GM21717 (cell line): ENCODE measurements at regions not wholly inside any gene's neighbourhood (a gene's known extent, or its start where the extent isn't known, plus 50 kb on each side); places are given as distances from the start of the nearest gene placed in this dataset.
"Not testable (repeated sequence)": the region's sequence is repeated elsewhere in the genome, so short reads cannot be mapped to it uniquely, and the experiment has no call there.

Experiments used
- ATAC-seq: cut with Tn5 transposase; IDR thresholded peaks from one replicate; pipeline ENCODE4 v1.9.1; 2021; ENCODE audit warnings: mild to moderate bottlenecking, moderate library complexity; ENCODE audit not compliant: unreplicated experiment

DNA sequence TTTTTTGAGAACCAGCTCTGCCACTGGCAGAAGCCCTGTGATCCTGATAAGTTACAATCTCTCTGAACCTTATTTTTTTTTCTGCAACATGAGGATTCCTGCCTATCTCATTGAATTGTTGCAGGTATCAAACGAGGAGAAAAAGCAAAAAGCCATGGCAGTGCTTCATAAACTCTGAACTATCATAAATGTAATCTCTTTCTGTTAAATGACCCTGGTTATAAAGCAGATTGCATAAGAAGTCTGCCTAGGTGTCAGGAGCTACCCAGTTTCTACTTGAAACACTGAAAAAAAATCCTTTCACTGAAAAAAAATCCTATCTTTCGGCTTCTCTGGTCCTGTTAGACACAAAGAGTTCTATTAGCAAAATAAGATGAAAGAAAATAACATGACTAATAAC lies 172.7 kb downstream of the FAM43A start:
- ATAC-seq, result no peak

DNA sequence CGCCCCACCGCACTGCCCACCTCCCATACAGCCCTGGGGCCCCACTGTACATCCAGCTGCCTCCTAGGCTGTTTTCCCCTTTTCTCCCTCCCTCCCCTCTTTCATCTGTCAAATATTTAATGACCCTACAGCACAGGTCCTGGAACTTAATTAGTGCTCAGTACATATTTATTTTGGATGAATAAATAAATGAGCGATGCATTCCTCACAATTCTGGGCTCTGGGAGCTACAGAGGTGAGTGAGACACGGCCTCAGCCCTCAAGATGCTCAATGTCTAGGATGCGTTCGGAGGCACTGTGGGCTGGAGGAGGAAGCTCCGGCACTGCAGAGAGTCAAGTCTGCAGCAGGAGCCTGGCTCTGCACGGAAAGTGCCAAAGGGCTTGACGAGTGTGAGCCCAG lies 175.0 kb downstream of the FAM43A start:
- no peak for ATAC-seq

DNA sequence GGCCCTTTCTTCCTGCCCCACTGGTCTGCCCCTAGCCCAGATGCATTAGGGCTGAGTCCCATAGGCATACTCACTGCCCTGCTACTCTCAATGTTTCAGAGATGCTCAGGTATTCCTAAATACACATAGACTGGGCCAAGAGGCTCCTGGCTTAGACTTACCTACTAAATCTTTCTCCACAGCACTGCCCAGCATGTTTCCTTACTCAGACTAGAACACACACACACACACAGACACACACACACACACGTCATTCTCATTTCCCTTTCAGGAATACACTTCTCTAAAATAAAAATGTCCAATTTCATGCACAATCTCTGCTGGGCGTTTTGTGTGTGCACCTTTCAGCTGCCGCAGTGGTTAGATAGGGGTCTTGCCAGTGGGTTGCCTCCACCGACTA lies 175.7 kb downstream of the FAM43A start:
- ATAC-seq, result no peak

DNA sequence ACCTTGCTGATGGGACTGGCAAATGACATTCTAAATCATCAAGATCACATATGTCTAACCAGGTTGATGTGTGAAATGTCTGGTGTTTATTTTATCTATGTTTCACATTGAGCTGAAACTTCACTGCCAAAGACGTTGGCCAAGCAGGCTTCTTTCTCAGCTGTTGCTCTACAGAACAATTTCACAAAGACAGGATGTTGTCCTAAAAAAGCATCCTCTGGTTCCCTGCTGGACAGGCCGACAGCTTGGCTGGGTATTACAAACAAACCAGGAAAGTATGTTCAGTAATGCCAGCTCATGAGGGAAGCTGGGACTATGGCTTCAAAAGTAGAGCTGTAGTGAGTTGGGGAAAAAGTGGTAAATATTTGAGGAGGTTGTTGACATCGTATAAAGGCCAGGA lies 179.4 kb downstream of the FAM43A start:
- ATAC-seq, result no peak

DNA sequence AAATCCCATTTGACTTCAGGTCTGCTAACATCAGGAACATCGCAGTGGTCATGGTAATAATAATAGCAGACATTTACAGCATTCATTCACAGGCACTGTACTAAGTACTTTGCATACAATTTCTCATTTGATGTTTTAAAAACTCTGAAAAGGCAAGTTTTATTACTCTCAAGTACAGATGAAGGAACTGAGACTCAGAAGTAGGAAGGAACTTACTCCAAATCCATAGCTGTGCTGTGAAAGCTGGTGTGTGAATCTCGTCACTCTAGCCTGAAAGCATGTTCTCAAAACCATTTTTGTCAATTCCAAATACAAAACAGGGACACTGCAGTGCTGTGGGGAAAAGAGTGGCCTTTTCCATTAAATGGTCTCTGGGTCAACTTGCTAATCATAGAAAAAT lies 179.9 kb downstream of the FAM43A start:
- ATAC-seq, result no peak

DNA sequence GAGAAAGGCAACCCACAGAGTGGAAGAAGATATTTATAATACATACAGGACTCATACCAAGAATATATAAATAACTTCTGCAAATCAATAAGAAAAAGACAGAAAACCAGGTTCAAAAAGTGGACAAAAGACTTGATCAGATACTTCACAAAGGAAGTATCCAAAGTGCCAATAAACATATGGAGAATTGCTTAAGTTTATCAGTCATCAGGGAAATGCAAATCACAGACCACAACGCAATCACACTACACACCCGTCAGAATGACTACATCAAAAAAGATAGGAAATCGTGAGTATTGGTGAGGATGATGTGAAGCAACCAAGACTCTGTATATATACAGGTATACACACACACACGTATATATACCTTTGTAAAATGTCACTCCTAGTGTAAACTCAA lies 180.6 kb downstream of the FAM43A start:
- ATAC-seq, result no peak

DNA sequence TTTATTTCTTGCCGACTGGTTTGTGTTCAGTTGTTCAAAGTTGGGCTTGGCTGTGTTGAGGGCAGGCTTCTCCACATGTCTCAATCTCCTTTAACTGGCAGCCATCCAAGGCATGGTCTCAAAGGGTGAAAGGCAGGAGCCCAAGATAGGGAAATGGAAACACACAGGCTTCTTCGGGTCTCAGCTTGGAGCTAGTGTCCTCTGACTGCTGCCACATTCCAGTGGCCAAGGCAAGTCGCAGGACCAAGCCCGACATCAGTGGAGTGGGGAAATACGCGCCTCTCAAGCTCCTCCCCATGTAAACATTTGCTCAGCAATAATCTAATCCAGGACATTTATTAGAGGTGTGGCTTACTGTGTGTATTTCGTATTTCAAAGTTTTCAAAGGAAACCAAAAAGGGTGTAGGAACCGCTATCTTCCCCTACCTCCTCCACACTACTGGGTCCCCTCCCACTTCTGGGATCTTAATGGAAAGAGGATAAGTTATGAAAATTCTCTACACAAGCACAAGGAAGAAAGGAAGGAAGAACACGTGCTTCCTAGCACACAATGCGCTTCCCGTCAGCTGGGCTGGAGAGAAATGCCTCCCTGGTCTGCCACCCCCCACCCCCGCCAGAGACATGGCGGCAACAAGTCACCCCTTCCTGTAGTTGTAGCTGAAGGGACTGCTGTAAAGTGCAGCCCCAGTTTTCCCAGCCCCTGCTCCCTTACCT lies 181.7 kb downstream of the FAM43A start:
- no peak for ATAC-seq

DNA sequence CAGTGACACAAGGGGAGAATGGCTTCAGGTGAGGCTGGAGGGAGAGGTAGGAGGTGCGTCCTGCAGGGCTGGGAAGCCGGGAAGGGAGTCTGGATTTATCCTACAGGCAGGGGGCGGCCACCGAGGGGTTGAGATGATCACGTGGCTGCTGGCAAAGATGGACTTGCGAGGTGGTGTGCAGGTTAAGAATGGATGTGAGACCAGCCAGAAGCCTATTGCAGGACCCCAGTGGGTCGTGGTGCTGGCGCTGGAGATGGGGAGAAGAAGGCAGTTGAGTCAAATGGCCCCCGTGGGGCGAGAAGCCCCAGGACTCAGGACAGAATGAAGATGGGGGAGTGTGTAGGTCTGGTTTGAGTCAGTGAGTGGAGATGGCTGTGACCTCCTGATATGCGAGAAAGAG lies 183.1 kb downstream of the FAM43A start:
- no peak for ATAC-seq

DNA sequence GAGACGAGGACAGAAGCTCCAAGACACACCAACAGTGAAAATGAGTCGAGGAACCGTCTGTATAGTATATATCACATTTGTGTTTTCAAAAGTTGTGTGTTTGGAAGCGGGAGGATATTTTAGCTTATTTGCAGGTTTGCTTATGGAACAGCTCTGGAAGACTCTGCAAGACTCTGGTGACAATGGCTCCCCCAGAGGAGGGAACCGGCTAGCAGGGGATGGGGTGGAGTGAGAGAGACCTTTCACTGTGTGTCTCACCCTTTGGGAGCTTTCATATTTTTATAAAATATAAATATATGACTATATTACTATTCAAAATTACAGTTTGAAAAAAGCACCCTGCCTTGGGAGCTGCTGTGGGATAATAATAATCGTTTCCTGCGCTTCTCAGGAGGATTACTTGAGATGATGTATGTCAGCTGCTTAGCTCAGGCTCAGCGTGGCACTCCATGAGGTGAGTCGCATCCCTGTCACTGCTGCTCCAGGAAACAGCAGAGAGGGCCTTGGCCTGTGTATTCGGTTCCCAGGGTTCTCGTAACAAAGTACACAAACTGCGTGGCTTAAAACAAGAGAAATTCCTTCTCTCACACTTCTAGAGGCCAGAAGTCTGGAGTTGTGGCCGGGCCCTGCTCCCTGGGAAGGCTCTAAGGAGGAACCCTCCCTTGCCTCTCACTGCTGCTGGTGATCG lies 183.9 kb downstream of the FAM43A start:
- ATAC-seq, result no peak

DNA sequence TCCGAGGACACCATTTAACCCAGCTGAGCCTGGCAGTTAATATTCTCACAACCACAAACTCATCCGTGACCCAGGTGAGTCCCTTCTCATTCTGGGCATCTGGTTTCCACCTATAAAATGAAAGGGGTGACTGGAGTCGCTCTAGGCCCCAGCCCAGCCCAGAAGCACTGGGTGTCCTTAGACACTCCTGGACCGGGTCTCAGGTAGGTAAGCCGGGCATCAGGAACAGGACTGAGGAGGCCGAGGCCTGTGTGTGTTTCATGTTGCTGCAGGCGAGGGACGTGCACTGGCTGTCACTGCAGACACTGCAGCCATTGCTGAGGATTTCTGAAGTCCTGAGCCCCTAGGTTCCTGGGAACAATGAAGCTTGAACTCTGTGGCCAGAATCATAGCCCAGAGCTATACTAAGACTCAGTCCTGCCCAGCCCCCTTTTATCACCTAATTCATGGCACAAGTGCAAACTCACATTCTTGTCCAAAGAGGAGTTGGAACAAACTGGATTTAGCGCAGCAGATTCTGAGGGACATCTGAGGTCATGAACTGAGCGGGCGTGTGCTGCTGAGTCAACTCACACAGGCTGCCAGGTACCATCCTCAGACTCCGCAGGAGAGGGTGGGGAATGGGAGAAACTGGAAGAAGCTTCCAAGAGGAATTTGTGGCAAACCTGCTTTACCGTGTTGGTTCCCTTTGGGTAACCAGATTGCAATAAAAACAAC lies 184.9 kb downstream of the FAM43A start:
- no peak for ATAC-seq

DNA sequence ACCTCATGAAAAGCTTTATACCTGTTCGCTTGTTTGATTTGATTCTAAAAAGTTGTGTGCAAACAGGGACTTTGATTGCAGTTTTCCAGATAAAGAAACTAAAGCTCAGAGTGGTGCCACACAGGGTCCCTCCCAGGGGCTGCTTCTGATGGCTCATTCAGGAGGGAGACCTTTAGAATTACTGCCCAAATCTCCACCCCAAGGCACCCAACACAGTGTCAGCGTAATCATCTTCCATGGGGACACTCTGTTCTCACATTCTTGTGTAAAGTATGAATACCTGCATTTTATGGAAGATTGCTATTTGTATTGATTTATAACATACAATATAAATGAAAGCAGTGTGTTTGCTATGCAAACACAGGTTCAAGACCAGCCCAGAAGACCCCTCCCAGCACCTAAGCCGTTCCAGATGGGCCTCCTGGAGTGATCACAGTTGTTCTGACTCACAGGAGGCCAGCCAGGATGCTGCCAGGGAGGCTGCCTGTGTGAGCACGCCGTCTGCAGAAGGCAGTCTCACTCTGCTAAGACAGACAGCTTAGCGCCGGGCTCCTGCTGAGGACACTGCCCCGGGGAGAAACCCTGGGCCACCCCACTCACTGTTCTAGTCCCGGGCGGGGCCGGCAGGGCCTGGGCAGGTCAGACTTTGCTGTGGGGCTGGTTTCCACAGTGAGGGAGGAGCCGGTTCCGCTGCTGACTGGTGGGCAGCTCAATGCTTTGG lies 185.6 kb downstream of the FAM43A start:
- ATAC-seq, result no peak

DNA sequence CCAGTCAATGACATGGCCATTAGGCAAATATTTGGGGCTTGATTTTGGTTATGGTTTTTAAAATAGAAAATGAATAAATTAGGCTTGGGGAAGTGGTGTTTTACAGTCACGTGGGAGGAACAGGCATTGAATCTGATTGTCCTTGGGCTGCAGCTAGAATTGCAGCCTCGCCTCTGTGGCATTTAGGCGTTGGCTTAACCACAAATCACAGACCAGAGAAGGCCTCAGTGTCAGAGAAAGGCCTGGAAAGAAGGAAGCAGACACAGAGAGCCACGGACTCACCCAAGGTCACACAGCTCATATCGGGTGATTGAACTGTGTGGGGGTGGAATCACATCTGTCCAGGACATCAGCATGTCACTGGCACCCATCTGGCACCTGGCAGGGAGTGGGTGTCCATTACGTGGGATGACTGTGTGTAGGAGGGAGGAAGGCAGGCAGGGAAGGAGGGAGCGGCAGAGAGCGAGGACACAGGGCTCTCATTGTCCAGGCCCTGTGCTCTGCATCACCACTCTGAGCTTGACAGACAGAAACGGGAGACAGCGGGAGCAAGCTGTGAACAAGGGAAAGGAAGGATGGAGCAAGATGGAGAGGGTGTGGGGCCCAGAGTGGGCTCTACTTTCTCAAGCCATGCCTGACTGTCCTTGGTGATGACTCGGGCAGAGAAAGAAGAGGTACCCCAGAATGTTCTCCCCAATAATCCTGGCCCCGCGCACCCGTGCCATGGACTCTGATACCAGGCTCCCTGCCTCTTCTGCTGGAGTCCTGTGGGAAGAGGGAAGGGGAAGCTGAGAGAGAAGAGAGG lies 186.4 kb downstream of the FAM43A start:
- no peak for ATAC-seq

DNA sequence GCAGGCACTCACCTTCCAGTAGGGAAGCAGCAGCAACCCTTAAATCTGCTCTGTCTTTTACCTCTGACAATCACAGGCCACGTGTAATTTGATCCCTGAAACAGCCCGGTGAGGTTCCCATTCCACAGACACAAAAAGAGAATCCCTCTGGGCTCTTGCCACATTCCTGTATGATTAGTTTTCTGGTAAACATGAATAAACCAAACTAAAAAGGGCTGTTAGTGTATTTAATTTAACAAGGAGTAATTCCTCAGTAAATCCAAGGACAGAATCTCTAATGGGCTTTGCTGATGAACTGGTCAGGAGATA lies 186.9 kb downstream of the FAM43A start:
- no peak for ATAC-seq

DNA sequence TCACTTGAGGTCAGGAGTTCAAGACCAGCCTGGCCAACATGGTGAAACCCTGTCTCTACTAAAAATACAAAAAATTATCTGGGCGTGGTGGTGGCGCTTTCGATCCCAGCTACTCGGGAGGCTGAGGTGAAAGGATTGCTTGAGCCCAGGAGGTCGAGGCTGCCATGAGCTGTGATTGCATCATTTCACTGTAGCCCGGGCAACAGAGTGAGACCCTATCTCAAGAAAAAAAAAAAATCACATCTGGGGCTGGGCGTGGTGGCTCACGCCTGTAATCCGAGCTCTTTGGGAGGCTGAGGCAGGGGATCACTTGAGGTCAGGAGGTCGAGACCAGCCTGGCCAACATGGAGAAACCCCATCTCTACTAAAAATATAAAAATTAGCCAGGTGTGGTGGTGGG lies 187.8 kb downstream of the FAM43A start:
- not testable (repeated sequence) for ATAC-seq

DNA sequence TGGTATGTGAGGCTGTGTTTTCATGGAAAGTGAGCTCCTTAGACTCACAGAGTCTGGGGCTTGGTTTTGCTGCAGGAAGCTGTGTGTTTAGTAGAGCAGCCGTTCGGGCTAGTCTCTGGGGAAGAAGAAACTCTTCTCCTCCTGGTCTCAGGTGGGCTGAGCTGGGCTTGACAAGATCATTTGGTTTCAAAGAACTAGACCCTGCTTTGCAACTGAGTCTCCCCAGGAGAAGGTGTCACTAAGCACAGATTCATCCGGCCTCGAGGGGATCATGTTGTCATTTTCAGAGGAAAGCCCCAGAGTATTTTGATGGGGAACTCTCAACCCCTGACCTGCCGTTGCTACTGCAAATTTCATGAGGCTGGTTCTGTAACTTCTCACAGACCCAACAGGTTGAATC lies 188.5 kb downstream of the FAM43A start:
- no peak for ATAC-seq

DNA sequence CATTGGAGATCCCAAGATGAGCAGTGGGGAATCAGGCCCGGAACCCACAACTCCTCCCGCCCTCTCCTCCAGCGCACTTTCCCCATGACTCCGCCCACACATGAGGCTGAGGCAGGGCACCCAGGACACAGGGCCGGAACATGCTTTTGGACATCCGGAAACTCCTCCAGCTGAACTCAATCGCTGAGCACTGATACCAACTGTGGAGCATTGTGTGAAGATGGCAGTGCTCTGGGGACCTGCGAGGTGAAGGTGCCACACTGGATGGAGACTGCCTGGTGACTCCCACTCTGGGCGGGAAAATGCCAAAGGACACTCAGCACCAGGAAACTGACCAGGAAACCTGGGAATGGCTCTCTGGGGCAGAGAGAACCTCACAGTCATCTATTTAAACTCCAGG lies 189.1 kb downstream of the FAM43A start:
- ATAC-seq, result no peak

DNA sequence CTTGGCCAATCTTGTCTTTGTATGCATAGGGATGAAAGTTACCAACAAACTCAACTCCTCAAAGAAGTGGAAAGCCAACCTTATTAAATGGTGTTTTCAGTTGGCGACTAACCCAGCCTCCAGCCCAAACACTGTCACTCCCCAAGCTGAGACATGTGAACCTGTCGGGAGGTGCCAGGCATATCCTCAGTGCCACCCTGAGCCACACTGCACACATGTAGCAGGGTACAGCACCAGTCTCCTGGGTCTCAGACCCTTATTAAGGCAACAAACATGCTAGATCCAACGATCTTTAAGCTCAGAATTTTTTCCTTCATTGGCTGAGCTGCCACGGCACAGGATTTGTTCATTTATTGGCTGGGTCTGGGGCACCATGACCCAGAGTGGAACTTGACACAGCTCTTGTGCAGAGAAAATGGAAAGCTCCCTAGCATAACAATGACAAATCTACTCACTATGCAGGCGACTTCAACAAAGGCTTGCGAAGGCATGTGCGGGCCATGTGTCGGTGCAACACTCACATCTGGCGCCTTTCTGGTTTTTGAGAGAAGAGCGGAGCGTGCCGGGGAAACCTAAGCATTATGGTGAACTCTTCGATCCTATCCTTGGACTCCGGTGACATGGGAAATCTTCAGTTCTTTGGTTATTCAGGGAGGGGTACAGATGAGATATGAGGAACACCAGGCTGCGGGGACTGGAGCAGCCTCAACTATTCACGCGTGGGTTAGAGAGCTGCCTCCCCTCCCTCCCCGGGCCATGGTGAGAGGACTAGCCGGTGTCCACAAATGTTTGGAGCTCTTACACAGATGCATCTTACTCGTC lies 190.1 kb downstream of the FAM43A start:
- no peak for ATAC-seq

DNA sequence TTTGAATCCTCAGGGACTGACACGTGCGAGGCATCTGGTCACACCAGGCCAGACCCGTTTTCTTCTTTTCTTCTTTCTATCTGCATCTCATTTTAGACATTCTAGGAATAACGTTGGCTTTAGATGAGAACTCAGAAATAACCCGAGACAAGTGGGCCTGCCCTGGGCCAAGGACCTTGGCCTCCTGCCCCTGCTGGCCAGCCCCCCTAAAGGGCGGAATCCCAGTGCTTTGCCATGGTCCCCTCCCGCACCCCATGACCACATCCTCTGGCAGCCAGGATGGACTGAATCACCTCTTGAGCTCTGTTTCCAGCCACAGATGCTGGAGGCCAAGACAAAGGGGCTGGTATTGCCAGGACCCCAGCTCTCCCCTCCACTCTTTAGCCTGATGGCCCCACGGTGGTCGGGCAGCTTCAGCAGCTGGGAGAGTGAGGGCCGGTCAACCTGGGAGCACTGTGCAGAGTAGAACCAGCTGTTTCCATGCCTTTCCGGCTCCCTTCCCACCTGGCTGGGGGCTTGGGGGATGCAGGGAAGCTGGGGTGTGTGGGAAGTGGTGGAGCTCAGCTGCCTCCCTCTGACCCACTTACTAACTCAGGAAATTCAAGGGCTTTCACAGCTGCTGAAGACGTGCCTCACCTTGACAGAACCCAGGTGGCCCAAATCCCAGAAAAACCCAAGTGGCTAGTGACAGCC lies 190.9 kb downstream of the FAM43A start:
- ATAC-seq, result no peak
